WTC11 (cell line): ENCODE measurements at regions not wholly inside any gene's neighbourhood (a gene's known extent, or its start where the extent isn't known, plus 50 kb on each side); places are given as distances from the start of the nearest gene placed in this dataset.

ENCODE experiments used
- ATAC-seq: fragments of 200-7000 bp; cut with Tn5 transposase; 2 replicates; pipeline ENCODE4 v1.10.0; 2021; ENCODE audit warnings: mild to moderate bottlenecking, moderate library complexity
- CTCF ChIA-PET: fragments of 300-600 bp; sonication (Branson Sonifier 250); formaldehyde crosslinking; loops from one replicate; lab custom pipeline; 2021; ENCODE audit warnings: antibody characterized with exemption; lab: Charles Lee
- POLR2A ChIA-PET: fragments of 350-600 bp; sonication (Branson Sonifier 250); formaldehyde crosslinking; loops from one replicate; lab custom pipeline; 2021; ENCODE audit warnings: antibody characterized with exemption; lab: Charles Lee
- DNase-seq: peaks from one replicate; pipeline ENCODE4 v3.0.0; 2021; ENCODE audit warnings: low spot score
- H3K27ac Mint-ChIP-seq: 2 replicates; pipeline ENCODE4 v1.8.0; 2021; ENCODE audit warnings: mixed read lengths
- H3K27me3 Mint-ChIP-seq: 2 replicates; pipeline ENCODE4 v1.8.0; 2021; ENCODE audit warnings: low read depth, mild to moderate bottlenecking, moderate library complexity, mixed read lengths
- H3K36me3 Mint-ChIP-seq: 2 replicates; pipeline ENCODE4 v1.8.0; 2021; ENCODE audit warnings: mixed read lengths
- H3K4me1 Mint-ChIP-seq: 2 replicates; pipeline ENCODE4 v1.8.0; 2022; ENCODE audit warnings: mixed read lengths
- H3K4me3 Mint-ChIP-seq: 2 replicates; pipeline ENCODE4 v1.8.0; 2021; ENCODE audit warnings: mild to moderate bottlenecking, moderate library complexity, mixed read lengths
- H3K9me3 Mint-ChIP-seq: 2 replicates; pipeline ENCODE4 v1.8.0; 2021; ENCODE audit warnings: mixed read lengths
- ATF1 ChIP-seq: sonication (generic); formaldehyde crosslinking; IDR thresholded peaks from 2 replicates; pipeline ENCODE4 v1.8.1; 2023; ENCODE audit warnings: mild to moderate bottlenecking, moderate library complexity, missing genetic modification reagents
- CTCF ChIP-seq: fragments of 200-600 bp; IDR thresholded peaks from 2 replicates; pipeline ENCODE4 v1.8.0; 2022; ENCODE audit warnings: antibody characterized with exemption
- EMX1 ChIP-seq: fragments of 250-450 bp; sonication (Bioruptor Pico); IDR thresholded peaks from 2 replicates; pipeline ENCODE4 v1.8.0; 2021; ENCODE audit warnings: mild to moderate bottlenecking
- FOXP1 ChIP-seq: sonication (generic); formaldehyde crosslinking; IDR thresholded peaks from 2 replicates; pipeline ENCODE4 v1.8.0; 2022; ENCODE audit warnings: missing genetic modification reagents, mild to moderate bottlenecking, moderate library complexity, borderline replicate concordance
- FOXP4 ChIP-seq: sonication (generic); formaldehyde crosslinking; IDR thresholded peaks from 2 replicates; pipeline ENCODE4 v1.8.0; 2022; ENCODE audit warnings: mild to moderate bottlenecking, missing genetic modification reagents
- IRF1 ChIP-seq: sonication (generic); formaldehyde crosslinking; IDR thresholded peaks from 2 replicates; pipeline ENCODE4 v1.8.0; 2023; ENCODE audit warnings: missing genetic modification reagents
- JAZF1 ChIP-seq: fragments of 250-450 bp; sonication (Bioruptor Pico); IDR thresholded peaks from 2 replicates; pipeline ENCODE4 v1.9.0; 2021; ENCODE audit warnings: moderate library complexity, mild to moderate bottlenecking, inconsistent platforms
- KAT7 ChIP-seq: sonication (generic); formaldehyde crosslinking; IDR thresholded peaks from 2 replicates; pipeline ENCODE4 v1.8.1; 2023; ENCODE audit warnings: missing genetic modification reagents, mild to moderate bottlenecking, borderline replicate concordance
- MAX ChIP-seq: sonication (generic); formaldehyde crosslinking; IDR thresholded peaks from 2 replicates; pipeline ENCODE4 v1.8.0; 2022; ENCODE audit warnings: mild to moderate bottlenecking, missing genetic modification reagents
- NFATC4 ChIP-seq: fragments of 250-450 bp; sonication (Bioruptor Pico); IDR thresholded peaks from 2 replicates; pipeline ENCODE4 v1.9.0; 2021; ENCODE audit warnings: mild to moderate bottlenecking
- NFE2L1 ChIP-seq: sonication (generic); formaldehyde crosslinking; IDR thresholded peaks from 2 replicates; pipeline ENCODE4 v1.8.1; 2023; ENCODE audit warnings: missing genetic modification reagents
- PREB ChIP-seq: sonication (generic); formaldehyde crosslinking; IDR thresholded peaks from 2 replicates; pipeline ENCODE4 v1.8.1; 2022; ENCODE audit warnings: mild to moderate bottlenecking, missing genetic modification reagents, moderate library complexity, borderline replicate concordance
- PRRX2 ChIP-seq: fragments of 250-450 bp; sonication (Bioruptor Pico); IDR thresholded peaks from 2 replicates; pipeline ENCODE4 v1.8.0; 2021; ENCODE audit warnings: mild to moderate bottlenecking
- RELA ChIP-seq: sonication (generic); formaldehyde crosslinking; IDR thresholded peaks from 2 replicates; pipeline ENCODE4 v1.8.1; 2022; ENCODE audit warnings: missing genetic modification reagents, mild to moderate bottlenecking, borderline replicate concordance
- RORB ChIP-seq: fragments of 250-450 bp; sonication (Bioruptor Pico); IDR thresholded peaks from 2 replicates; pipeline ENCODE4 v1.9.0; 2021; ENCODE audit warnings: mild to moderate bottlenecking
- STAT6 ChIP-seq: sonication (generic); formaldehyde crosslinking; conservative IDR thresholded peaks from 2 replicates; pipeline ENCODE4 v1.8.1; 2023; ENCODE audit warnings: mild to moderate bottlenecking, low read depth, missing genetic modification reagents, moderate library complexity
- TEAD4 ChIP-seq: sonication (generic); formaldehyde crosslinking; IDR thresholded peaks from 2 replicates; pipeline ENCODE4 v1.8.0; 2022; ENCODE audit warnings: mild to moderate bottlenecking, missing genetic modification reagents
- TP53 ChIP-seq: sonication (generic); formaldehyde crosslinking; IDR thresholded peaks from 2 replicates; pipeline ENCODE4 v1.8.1; 2023; ENCODE audit warnings: mild to moderate bottlenecking, missing genetic modification reagents
- ZNF281 ChIP-seq: sonication (generic); formaldehyde crosslinking; IDR thresholded peaks from 2 replicates; pipeline ENCODE4 v1.8.0; 2023; ENCODE audit warnings: mild to moderate bottlenecking, missing genetic modification reagents
- ZNF317 ChIP-seq: sonication (generic); formaldehyde crosslinking; IDR thresholded peaks from 2 replicates; pipeline ENCODE4 v1.8.1; 2023; ENCODE audit warnings: low read depth, mild to moderate bottlenecking, moderate library complexity, missing genetic modification reagents, borderline replicate concordance

- TF ChIP-seq PREB (no peak), NFATC4 (CRISPR knock-in tag) (no peak), CTCF (no peak), FOXP1 (no peak), RORB (CRISPR knock-in tag) (no peak)
Observed at GRCh38 chr10:10528563-10528910, 489.1 kb upstream of the CELF2 start (continued).

- CTCF ChIA-PET = no interaction called here
Observed at GRCh38 chr10:10530313-10530712, 487.4 kb upstream of the CELF2 start.

GRCh38 chr10:10532236-10532635, 485.4 kb upstream of the CELF2 start:
- Mint-ChIP-seq H3K4me3 (no peak overlapping the region), H3K27me3 (peaks cover 41% of the 10 kb centered on the region), H3K36me3 (no peaks in the 10 kb centered on the region), H3K4me1 (peaks cover 21% of the 10 kb centered on the region), H3K27ac (no peak overlapping the region), H3K9me3 (no peaks in the 10 kb centered on the region)
- POLR2A ChIA-PET = no interaction called here
- ATAC-seq = no peak
- no peak for DNase-seq
- CTCF ChIA-PET = no interaction called here
- no peak for TF ChIP-seq PREB
- TF ChIP-seq STAT6 (CRISPR knock-in tag) = no peak
- TF ChIP-seq ZNF281 (CRISPR knock-in tag) = no peak
- no peak for TF ChIP-seq EMX1 (CRISPR knock-in tag)
- TF ChIP-seq NFE2L1 (CRISPR knock-in tag) = no peak
- TF ChIP-seq PRRX2 (CRISPR knock-in tag) = no peak
- TF ChIP-seq RELA (CRISPR knock-in tag) = no peak
- TF ChIP-seq MAX (CRISPR knock-in tag) = no peak
- TF ChIP-seq ZNF317 (CRISPR knock-in tag) = no peak
- TF ChIP-seq RORB (CRISPR knock-in tag) = no peak

More at GRCh38 chr10:10530313-10530712, 487.4 kb upstream of the CELF2 start:
- no peak for ATAC-seq
- POLR2A ChIA-PET = no interaction called here
- H3K27ac Mint-ChIP-seq = no peak overlapping the region
- no peak for DNase-seq
- H3K9me3 Mint-ChIP-seq = no peaks in the 10 kb centered on the region
- peaks cover 60% of the 10 kb centered on the region for H3K27me3 Mint-ChIP-seq
- H3K36me3 Mint-ChIP-seq = no peaks in the 10 kb centered on the region
- TF ChIP-seq TEAD4 (CRISPR knock-in tag) = no peak
- TF ChIP-seq ATF1 (CRISPR knock-in tag) = no peak
- TF ChIP-seq JAZF1 (CRISPR knock-in tag) = no peak
- TF ChIP-seq IRF1 (CRISPR knock-in tag) = no peak
- TF ChIP-seq TP53 (CRISPR knock-in tag) = no peak
- no peak for TF ChIP-seq FOXP4 (CRISPR knock-in tag)
- no peak for TF ChIP-seq RORB (CRISPR knock-in tag)
- TF ChIP-seq FOXP1 = no peak
- no peak for TF ChIP-seq KAT7 (CRISPR knock-in tag)
- H3K4me3 Mint-ChIP-seq = no peak overlapping the region
- H3K4me1 Mint-ChIP-seq = peaks cover 24% of the 10 kb centered on the region
